HG02885 (cell line): ENCODE measurements at regions not wholly inside any gene's neighbourhood (a gene's known extent, or its start where the extent isn't known, plus 50 kb on each side); places are given as distances from the start of the nearest gene placed in this dataset.

Experiments used
- ATAC-seq: cut with Tn5 transposase; IDR thresholded peaks from one replicate; pipeline ENCODE4 v1.9.1; 2021; ENCODE audit warnings: mild to moderate bottlenecking; ENCODE audit not compliant: unreplicated experiment, poor library complexity

- ATAC-seq: peak; percentile 51
Observed at GRCh38 chr3:35946121-35946853, 307.0 kb downstream of the ARPP21 start.

GRCh38 chr3:35946854-35947515 is 307.7 kb downstream of the ARPP21 start:
- ATAC-seq: peak; percentile 23

GRCh38 chr3:35950021-35950420 is 310.7 kb downstream of the ARPP21 start:
- no peak for ATAC-seq

- no peak for ATAC-seq
Observed at GRCh38 chr3:35954413-35954812, 315.1 kb downstream of the ARPP21 start.

GRCh38 chr3:35965908-35966307 is 326.6 kb downstream of the ARPP21 start:
- ATAC-seq: peak; percentile 51

GRCh38 chr3:35966629-35967464 is 327.5 kb downstream of the ARPP21 start:
- no peak for ATAC-seq

GRCh38 chr3:35968043-35968622 is 328.8 kb downstream of the ARPP21 start:
- ATAC-seq: no peak

GRCh38 chr3:35969406-35969805 is 330.1 kb downstream of the ARPP21 start:
- no peak for ATAC-seq

- ATAC-seq: no peak
Observed at GRCh38 chr3:35970793-35971192, 331.5 kb downstream of the ARPP21 start.

- no peak for ATAC-seq
Observed at GRCh38 chr3:35971686-35972085, 332.4 kb downstream of the ARPP21 start.

- ATAC-seq: no peak
Observed at GRCh38 chr3:35974872-35975271, 335.5 kb downstream of the ARPP21 start.

- no peak for ATAC-seq
Observed at GRCh38 chr3:35986161-35986560, 346.8 kb downstream of the ARPP21 start.

GRCh38 chr3:35987386-35987785 is 348.1 kb downstream of the ARPP21 start:
- no peak for ATAC-seq

- no peak for ATAC-seq
Observed at GRCh38 chr3:35992041-35992440, 352.7 kb downstream of the ARPP21 start.

GRCh38 chr3:36011791-36012190 is 368.5 kb upstream of the STAC start:
- no peak for ATAC-seq

- no peak for ATAC-seq
Observed at GRCh38 chr3:36013425-36013824, 366.9 kb upstream of the STAC start.

GRCh38 chr3:36025232-36025631 is 355.1 kb upstream of the STAC start:
- ATAC-seq: no peak

GRCh38 chr3:36032180-36033047 is 347.9 kb upstream of the STAC start:
- ATAC-seq: no peak

- no peak for ATAC-seq
Observed at GRCh38 chr3:36058404-36059030, 321.8 kb upstream of the STAC start.
